Epithelial cell of proximal tubule (primary cell): ENCODE measurements at regions not wholly inside any gene's neighbourhood (a gene's known extent, or its start where the extent isn't known, plus 50 kb on each side); places are given as distances from the start of the nearest gene placed in this dataset.

ENCODE experiments used
- DNase-seq: peaks from one replicate; pipeline ENCODE4 v3.0.0-alpha.2; 2011; ENCODE audit warnings: low read depth
- H3K4me3 ChIP-seq: 2 replicates; pipeline ENCODE4 v1.5.1; 2011; ENCODE audit warnings: low read depth, mild to moderate bottlenecking, low read length
- TF ChIP-seq, protein P1 (sequence below): conservative IDR thresholded peaks from 2 replicates; pipeline ENCODE4 v1.5.1; 2012; ENCODE audit warnings: low read depth, mild to moderate bottlenecking, low read length

- no peak for DNase-seq
- TF ChIP-seq, protein P1, sequence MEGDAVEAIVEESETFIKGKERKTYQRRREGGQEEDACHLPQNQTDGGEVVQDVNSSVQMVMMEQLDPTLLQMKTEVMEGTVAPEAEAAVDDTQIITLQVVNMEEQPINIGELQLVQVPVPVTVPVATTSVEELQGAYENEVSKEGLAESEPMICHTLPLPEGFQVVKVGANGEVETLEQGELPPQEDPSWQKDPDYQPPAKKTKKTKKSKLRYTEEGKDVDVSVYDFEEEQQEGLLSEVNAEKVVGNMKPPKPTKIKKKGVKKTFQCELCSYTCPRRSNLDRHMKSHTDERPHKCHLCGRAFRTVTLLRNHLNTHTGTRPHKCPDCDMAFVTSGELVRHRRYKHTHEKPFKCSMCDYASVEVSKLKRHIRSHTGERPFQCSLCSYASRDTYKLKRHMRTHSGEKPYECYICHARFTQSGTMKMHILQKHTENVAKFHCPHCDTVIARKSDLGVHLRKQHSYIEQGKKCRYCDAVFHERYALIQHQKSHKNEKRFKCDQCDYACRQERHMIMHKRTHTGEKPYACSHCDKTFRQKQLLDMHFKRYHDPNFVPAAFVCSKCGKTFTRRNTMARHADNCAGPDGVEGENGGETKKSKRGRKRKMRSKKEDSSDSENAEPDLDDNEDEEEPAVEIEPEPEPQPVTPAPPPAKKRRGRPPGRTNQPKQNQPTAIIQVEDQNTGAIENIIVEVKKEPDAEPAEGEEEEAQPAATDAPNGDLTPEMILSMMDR = no peak
- no peak overlapping the region for H3K4me3 ChIP-seq
These were observed 71.0 kb upstream of the CRY1 start for GRCh38 chr12:107164392-107164791.

- H3K4me3 ChIP-seq = no peak overlapping the region
- DNase-seq = peak; percentile 82
- TF ChIP-seq, protein P1 = no peak
These were observed 72.2 kb upstream of the CRY1 start for GRCh38 chr12:107165581-107165980.

DNA sequence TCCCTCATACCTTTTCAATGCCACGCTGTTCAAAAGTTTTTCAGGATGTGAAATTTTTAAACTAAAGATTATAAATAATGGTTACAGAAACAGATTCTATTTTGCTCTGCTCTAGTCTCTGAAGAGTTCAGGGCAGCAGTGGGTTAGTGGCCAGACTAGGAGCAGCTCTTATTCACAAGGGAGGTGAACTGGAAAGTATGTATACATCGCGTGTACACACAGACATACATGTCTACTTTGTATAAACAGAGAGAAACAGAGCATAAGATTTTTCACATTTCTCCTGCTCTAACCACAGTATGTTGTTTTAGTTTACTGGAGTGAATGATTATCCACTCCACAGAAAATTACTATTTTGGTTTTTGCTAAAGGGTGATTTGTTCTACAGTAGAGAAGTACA, 74.4 kb upstream of the CRY1 start:
- no peak for DNase-seq
- TF ChIP-seq, protein P1 = no peak

GRCh38 chr12:107169200-107169599, 75.9 kb upstream of the CRY1 start:
- no peak for DNase-seq
- TF ChIP-seq, protein P1 = no peak
- H3K4me3 ChIP-seq = no peak overlapping the region

More for the DNA sequence above, 74.4 kb upstream of the CRY1 start:
- no peak overlapping the region for H3K4me3 ChIP-seq

- TF ChIP-seq, protein P1 = no peak
- DNase-seq = no peak
These were observed 85.4 kb upstream of the CRY1 start for GRCh38 chr12:107178776-107179175.

DNA sequence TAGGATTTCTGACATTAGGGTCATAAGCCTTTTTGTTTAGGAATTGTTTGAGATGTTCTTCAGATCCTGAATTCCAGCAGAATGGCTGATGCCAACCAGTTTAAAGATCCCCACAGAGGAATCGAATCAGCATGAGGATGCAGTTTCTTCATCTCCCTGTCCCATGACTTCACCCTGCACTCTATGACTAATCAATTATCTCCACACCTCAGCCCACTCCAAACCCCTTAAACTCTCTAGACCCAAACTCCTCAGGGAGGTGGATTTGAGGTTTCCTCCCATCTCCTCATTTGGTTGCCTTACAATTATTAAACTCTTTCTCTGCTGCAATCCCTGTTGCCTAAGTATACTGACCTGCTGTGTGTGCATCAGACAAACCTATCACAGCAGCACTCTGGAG, 86.5 kb upstream of the CRY1 start:
- no peak overlapping the region for H3K4me3 ChIP-seq
- TF ChIP-seq, protein P1 = no peak
- DNase-seq = no peak

More at GRCh38 chr12:107178776-107179175, 85.4 kb upstream of the CRY1 start:
- H3K4me3 ChIP-seq = no peak overlapping the region

GRCh38 chr12:107180272-107180671, 86.9 kb upstream of the CRY1 start:
- TF ChIP-seq, protein P1 = no peak
- no peak for DNase-seq
- H3K4me3 ChIP-seq = no peak overlapping the region
